Neural progenitor cell (in vitro differentiated cells): ENCODE measurements at regions not wholly inside any gene's neighbourhood (a gene's known extent, or its start where the extent isn't known, plus 50 kb on each side); places are given as distances from the start of the nearest gene placed in this dataset.

ENCODE experiments used
- DNase-seq: peaks from one replicate; pipeline ENCODE4 v3.0.0-alpha.2; 2016; ENCODE audit warnings: low spot score
- H2AFZ ChIP-seq: fragments of 200-600 bp; sonication (generic); replicated peaks from 2 replicates; pipeline ENCODE4 v1.6.1; 2016; ENCODE audit warnings: antibody characterized with exemption
- H3F3A ChIP-seq: fragments of 200-600 bp; sonication (generic); 2 replicates; pipeline ENCODE4 v1.6.1; 2016; ENCODE audit warnings: antibody characterized with exemption, low read depth
- H3K27ac ChIP-seq: fragments of 200-600 bp; sonication (generic); 2 replicates; pipeline ENCODE4 v1.5.1; 2016; ENCODE audit warnings: mild to moderate bottlenecking
- H3K27me3 ChIP-seq: fragments of 200-600 bp; sonication (generic); 2 replicates; pipeline ENCODE4 v1.6.1; 2016; ENCODE audit warnings: mild to moderate bottlenecking, moderate library complexity
- H3K36me3 ChIP-seq: fragments of 200-600 bp; sonication (generic); 2 replicates; pipeline ENCODE4 v1.5.1; 2016
- H3K4me1 ChIP-seq: fragments of 200-600 bp; sonication (generic); 2 replicates; pipeline ENCODE4 v1.6.1; 2016; ENCODE audit warnings: mixed run types
- H3K4me2 ChIP-seq: fragments of 200-600 bp; sonication (generic); 2 replicates; pipeline ENCODE4 v1.6.1; 2016
- H3K4me3 ChIP-seq: fragments of 200-600 bp; sonication (generic); 2 replicates; pipeline ENCODE4 v1.5.1; 2016
- H3K79me2 ChIP-seq: fragments of 200-600 bp; sonication (generic); 2 replicates; pipeline ENCODE4 v1.6.1; 2016; ENCODE audit warnings: low read depth
- H3K9ac ChIP-seq: fragments of 200-600 bp; sonication (generic); 2 replicates; pipeline ENCODE4 v1.6.1; 2016
- H3K9me3 ChIP-seq: fragments of 200-600 bp; sonication (generic); 2 replicates; pipeline ENCODE4 v1.5.1; 2016; ENCODE audit warnings: low read depth
- H4K20me1 ChIP-seq: fragments of 200-600 bp; sonication (generic); 2 replicates; pipeline ENCODE4 v1.6.1; 2016; ENCODE audit warnings: low read depth
- H3K27ac Mint-ChIP-seq: 3 replicates; pipeline ENCODE4 v1.8.0; 2021; ENCODE audit warnings: mixed read lengths
- H3K27me3 Mint-ChIP-seq: 2 replicates; pipeline ENCODE4 v1.8.0; 2022; ENCODE audit warnings: low read depth, mild to moderate bottlenecking, inconsistent platforms, moderate library complexity, mixed read lengths; ENCODE audit not compliant: insufficient read depth
- H3K36me3 Mint-ChIP-seq: 3 replicates; pipeline ENCODE4 v1.8.0; 2021; ENCODE audit warnings: mixed read lengths
- H3K4me1 Mint-ChIP-seq: 3 replicates; pipeline ENCODE4 v1.8.0; 2021; ENCODE audit warnings: mixed read lengths
- H3K4me3 Mint-ChIP-seq: 3 replicates; pipeline ENCODE4 v1.8.0; 2021; ENCODE audit warnings: mild to moderate bottlenecking, moderate library complexity, mixed read lengths
- H3K9me3 Mint-ChIP-seq: 3 replicates; pipeline ENCODE4 v1.8.0; 2020; ENCODE audit warnings: mixed read lengths
- EZH2 ChIP-seq: fragments of 200-600 bp; sonication (generic); IDR thresholded peaks from 2 replicates; pipeline ENCODE4 v1.6.1; 2017; ENCODE audit warnings: antibody characterized with exemption, mild to moderate bottlenecking, moderate library complexity
- EZH2phosphoT487 ChIP-seq: fragments of 200-600 bp; sonication (generic); IDR thresholded peaks from 2 replicates; pipeline ENCODE4 v1.6.1; 2017; ENCODE audit warnings: antibody characterized with exemption
- TF ChIP-seq, protein P1 (sequence below): fragments of 200-600 bp; sonication (generic); IDR thresholded peaks from 2 replicates; pipeline ENCODE4 v1.5.1; 2017; ENCODE audit warnings: antibody characterized with exemption, mild to moderate bottlenecking

DNA sequence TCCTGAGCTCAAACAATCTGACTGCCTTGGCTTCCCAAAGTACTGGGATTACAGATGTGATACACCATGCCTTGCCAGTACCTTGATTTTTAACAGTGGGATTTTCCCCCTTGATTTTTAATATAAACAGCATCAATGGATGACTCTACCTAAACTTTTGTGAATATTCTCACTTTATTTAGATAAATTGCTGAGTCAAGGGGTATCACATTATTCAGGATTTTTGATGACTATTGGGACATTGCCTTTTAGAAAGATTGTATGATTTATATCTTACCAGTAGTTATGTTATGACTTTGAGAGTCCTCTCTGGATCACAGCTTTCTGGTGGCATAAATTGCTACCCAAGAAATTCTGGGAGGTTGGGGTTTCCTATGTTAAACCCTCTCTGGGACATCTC lies 112.5 kb upstream of the SPAG17 start:
- Histone ChIP-seq H3K4me3 (no peak overlapping the region), H4K20me1 (no peaks in the 10 kb centered on the region), H3K36me3 (no peaks in the 10 kb centered on the region), H3F3A (no peaks in the 10 kb centered on the region), H3K9ac (no peak overlapping the region), H3K79me2 (no peaks in the 10 kb centered on the region), H2AFZ (no peak overlapping the region), H3K27ac (no peak overlapping the region), H3K4me2 (no peak overlapping the region), H3K4me1 (no peaks in the 10 kb centered on the region), H3K9me3 (no peaks in the 10 kb centered on the region), H3K27me3 (no peaks in the 10 kb centered on the region)
- Mint-ChIP-seq H3K36me3 (no peaks in the 10 kb centered on the region), H3K27me3 (no peaks in the 10 kb centered on the region), H3K4me1 (peaks cover 12% of the 10 kb centered on the region), H3K27ac (no peak overlapping the region), H3K4me3 (no peak overlapping the region), H3K9me3 (no peaks in the 10 kb centered on the region)
- DNase-seq: no peak
- TF ChIP-seq, protein P1, sequence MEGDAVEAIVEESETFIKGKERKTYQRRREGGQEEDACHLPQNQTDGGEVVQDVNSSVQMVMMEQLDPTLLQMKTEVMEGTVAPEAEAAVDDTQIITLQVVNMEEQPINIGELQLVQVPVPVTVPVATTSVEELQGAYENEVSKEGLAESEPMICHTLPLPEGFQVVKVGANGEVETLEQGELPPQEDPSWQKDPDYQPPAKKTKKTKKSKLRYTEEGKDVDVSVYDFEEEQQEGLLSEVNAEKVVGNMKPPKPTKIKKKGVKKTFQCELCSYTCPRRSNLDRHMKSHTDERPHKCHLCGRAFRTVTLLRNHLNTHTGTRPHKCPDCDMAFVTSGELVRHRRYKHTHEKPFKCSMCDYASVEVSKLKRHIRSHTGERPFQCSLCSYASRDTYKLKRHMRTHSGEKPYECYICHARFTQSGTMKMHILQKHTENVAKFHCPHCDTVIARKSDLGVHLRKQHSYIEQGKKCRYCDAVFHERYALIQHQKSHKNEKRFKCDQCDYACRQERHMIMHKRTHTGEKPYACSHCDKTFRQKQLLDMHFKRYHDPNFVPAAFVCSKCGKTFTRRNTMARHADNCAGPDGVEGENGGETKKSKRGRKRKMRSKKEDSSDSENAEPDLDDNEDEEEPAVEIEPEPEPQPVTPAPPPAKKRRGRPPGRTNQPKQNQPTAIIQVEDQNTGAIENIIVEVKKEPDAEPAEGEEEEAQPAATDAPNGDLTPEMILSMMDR: no peak
- no peak for TF ChIP-seq EZH2
- no peak for TF ChIP-seq EZH2phosphoT487

DNA sequence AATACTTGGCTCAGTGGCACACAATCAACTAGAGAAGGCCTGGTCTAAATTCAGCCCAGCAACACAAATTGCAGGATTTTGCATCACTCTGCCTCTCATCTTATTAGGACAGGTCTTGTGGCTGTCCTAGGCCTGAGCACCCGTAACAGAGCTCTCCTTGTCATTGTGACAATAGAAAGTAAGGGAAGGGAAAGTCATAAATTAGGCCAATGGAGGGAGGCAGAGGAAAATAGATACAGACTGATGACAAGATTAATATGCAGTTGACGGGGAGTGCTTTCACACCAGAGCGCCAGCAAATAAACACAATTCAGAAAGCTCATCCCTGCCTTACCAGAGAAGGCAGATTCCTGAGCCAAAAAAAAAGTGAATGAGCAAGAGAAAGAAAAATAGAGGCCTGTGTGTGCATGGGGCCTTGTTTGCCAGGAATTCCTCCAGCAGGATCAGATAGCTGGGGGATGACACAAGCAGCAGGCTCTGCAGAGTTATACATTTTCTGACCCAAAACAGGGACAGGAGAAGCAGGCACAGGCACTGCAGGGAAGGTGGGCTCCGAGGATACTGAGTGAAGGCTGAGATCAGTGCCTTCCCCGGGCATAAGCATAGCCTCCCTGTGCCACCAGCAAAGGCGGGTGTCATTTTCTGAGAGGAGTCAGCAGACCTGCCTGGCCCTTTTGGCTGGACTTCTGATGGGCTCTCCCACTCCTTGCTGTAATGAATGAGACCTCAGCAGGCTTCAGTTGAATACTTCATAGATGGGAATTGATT lies 110.0 kb upstream of the SPAG17 start:
- H3K27me3 ChIP-seq: no peaks in the 10 kb centered on the region
- no peaks in the 10 kb centered on the region for H3K79me2 ChIP-seq
- Mint-ChIP-seq H3K4me3 (no peak overlapping the region), H3K4me1 (peaks cover 2% of the 10 kb centered on the region), H3K27ac (no peak overlapping the region), H3K27me3 (no peaks in the 10 kb centered on the region), H3K9me3 (no peaks in the 10 kb centered on the region), H3K36me3 (no peaks in the 10 kb centered on the region)
- H3K4me2 ChIP-seq: no peak overlapping the region
- no peaks in the 10 kb centered on the region for H3K36me3 ChIP-seq
- DNase-seq: no peak
- no peak overlapping the region for H3K4me3 ChIP-seq
- no peaks in the 10 kb centered on the region for H4K20me1 ChIP-seq
- H3F3A ChIP-seq: no peaks in the 10 kb centered on the region
- peak overlapping the region; percentile 61 for H2AFZ ChIP-seq
- TF ChIP-seq EZH2phosphoT487 (no peak), EZH2 (no peak)
- TF ChIP-seq, protein P1: no peak
- no peak overlapping the region for H3K9ac ChIP-seq
- no peak overlapping the region for H3K27ac ChIP-seq
- H3K4me1 ChIP-seq: no peaks in the 10 kb centered on the region
- no peaks in the 10 kb centered on the region for H3K9me3 ChIP-seq

DNA sequence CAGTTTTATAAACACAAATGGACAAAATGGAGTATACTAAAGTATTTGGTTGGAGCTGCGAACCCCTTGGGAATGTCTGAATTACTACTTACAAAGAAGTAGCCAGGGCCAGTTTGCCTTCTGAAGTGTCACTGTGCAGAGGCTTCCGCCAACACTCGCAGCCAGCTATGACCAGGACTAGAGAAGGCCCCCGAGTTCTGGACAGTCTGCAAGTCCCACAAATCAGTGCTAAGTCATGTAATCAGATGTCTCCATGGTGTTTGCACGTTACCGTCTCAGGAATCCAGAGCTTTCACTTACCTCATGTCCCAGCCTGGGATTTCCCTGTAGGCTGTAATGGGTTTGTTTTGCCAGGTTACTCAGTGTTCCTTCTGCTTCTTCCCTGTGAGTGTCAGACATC lies 106.6 kb upstream of the SPAG17 start:
- Mint-ChIP-seq H3K4me1 (peaks cover 9% of the 10 kb centered on the region), H3K36me3 (no peaks in the 10 kb centered on the region), H3K9me3 (no peaks in the 10 kb centered on the region), H3K27me3 (no peaks in the 10 kb centered on the region), H3K27ac (no peak overlapping the region), H3K4me3 (no peak overlapping the region)
- Histone ChIP-seq H3K4me3 (no peak overlapping the region), H3K9ac (no peak overlapping the region), H3K27ac (no peak overlapping the region), H3K36me3 (no peaks in the 10 kb centered on the region), H3K9me3 (no peaks in the 10 kb centered on the region), H3F3A (no peaks in the 10 kb centered on the region), H4K20me1 (no peaks in the 10 kb centered on the region), H3K4me2 (no peak overlapping the region), H3K4me1 (no peaks in the 10 kb centered on the region), H3K79me2 (no peaks in the 10 kb centered on the region), H3K27me3 (no peaks in the 10 kb centered on the region), H2AFZ (no peak overlapping the region)
- TF ChIP-seq, protein P1: no peak
- TF ChIP-seq EZH2: no peak
- TF ChIP-seq EZH2phosphoT487: no peak
- DNase-seq: no peak
